Fibroblast of pulmonary artery (primary cell): ENCODE measurements at regions not wholly inside any gene's neighbourhood (a gene's known extent, or its start where the extent isn't known, plus 50 kb on each side); places are given as distances from the start of the nearest gene placed in this dataset.

Experiments
- DNase-seq: peaks from one replicate; pipeline ENCODE4 v3.0.0-alpha.2; 2010; ENCODE audit warnings: low read depth
- H3K4me3 ChIP-seq: replicated peaks from 2 replicates; pipeline ENCODE4 v1.5.1; 2011; ENCODE audit warnings: low read depth, mild to moderate bottlenecking, control low read depth, low read length, moderate library complexity
- CTCF ChIP-seq: IDR thresholded peaks from 2 replicates; pipeline ENCODE4 v1.5.1; 2011; ENCODE audit warnings: mild to moderate bottlenecking, control low read depth, low read length, inconsistent platforms; ENCODE audit errors: missing control alignments

GRCh38 chr17:36673068-36673467, 71.7 kb downstream of the MRM1 start:
- TF ChIP-seq CTCF, result no peak
- no peak overlapping the region for H3K4me3 ChIP-seq
- DNase-seq, result no peak

GRCh38 chr17:36673637-36674277, 72.4 kb downstream of the MRM1 start:
- no peak for TF ChIP-seq CTCF
- no peak overlapping the region for H3K4me3 ChIP-seq
- no peak for DNase-seq

- H3K4me3 ChIP-seq, result no peak overlapping the region
- DNase-seq, result no peak
- no peak for TF ChIP-seq CTCF
Observed at GRCh38 chr17:36674278-36674650, 72.9 kb downstream of the MRM1 start.

GRCh38 chr17:36675250-36675649, 73.9 kb downstream of the MRM1 start:
- no peak overlapping the region for H3K4me3 ChIP-seq
- DNase-seq, result no peak
- no peak for TF ChIP-seq CTCF

- no peak for DNase-seq
- no peak overlapping the region for H3K4me3 ChIP-seq
- no peak for TF ChIP-seq CTCF
Observed at GRCh38 chr17:36675786-36676185, 74.4 kb downstream of the MRM1 start.

- no peak for TF ChIP-seq CTCF
- no peak for DNase-seq
- H3K4me3 ChIP-seq, result no peak overlapping the region
Observed at GRCh38 chr17:36679815-36680467, 78.6 kb downstream of the MRM1 start.

GRCh38 chr17:36680701-36681202, 79.4 kb downstream of the MRM1 start:
- DNase-seq, result no peak
- no peak overlapping the region for H3K4me3 ChIP-seq
- no peak for TF ChIP-seq CTCF
